ENCODE measurements at regions not wholly inside any gene's neighbourhood (a gene's known extent, or its start where the extent isn't known, plus 50 kb on each side); places are given as distances from the start of the nearest gene placed in this dataset.

- TF ChIP-seq CTCF (IDR thresholded peaks at IDR 0.05) (no peak), POLR2A (IDR thresholded peaks at IDR 0.05) (no peak)
These were observed 211.1 kb downstream of the ANKRD60 start for GRCh38 chr20:58017231-58017969.

All from esophagus squamous epithelium (tissue), 4 donors.